H9 (cell line): ENCODE measurements at regions not wholly inside any gene's neighbourhood (a gene's known extent, or its start where the extent isn't known, plus 50 kb on each side); places are given as distances from the start of the nearest gene placed in this dataset.

Source experiments
- DNase-seq: peaks from one replicate; pipeline ENCODE4 v3.0.0-alpha.2; 2017
- H2AFZ ChIP-seq: one replicate; pipeline ENCODE4 v1.6.1; 2013; ENCODE audit warnings: mild to moderate bottlenecking, low read length, control low read depth, moderate library complexity
- H2AK5ac ChIP-seq: 2 replicates; pipeline ENCODE4 v1.6.1; 2013; ENCODE audit warnings: low read length, control low read depth, mixed read lengths; ENCODE audit not compliant: insufficient read length
- H2BK120ac ChIP-seq: one replicate; pipeline ENCODE4 v1.6.1; 2013; ENCODE audit warnings: low read depth, mild to moderate bottlenecking, low read length, control low read depth, inconsistent platforms; ENCODE audit not compliant: poor library complexity, severe bottlenecking
- H2BK12ac ChIP-seq: 2 replicates; pipeline ENCODE4 v1.6.1; 2013; ENCODE audit warnings: low read length, control low read depth, mixed read lengths, low read depth; ENCODE audit not compliant: insufficient read length
- H2BK15ac ChIP-seq: 2 replicates; pipeline ENCODE4 v1.6.1; 2013; ENCODE audit warnings: low read depth, low read length, control low read depth
- H2BK20ac ChIP-seq: one replicate; pipeline ENCODE4 v1.6.1; 2013; ENCODE audit warnings: low read depth, mild to moderate bottlenecking, low read length, control low read depth, inconsistent platforms; ENCODE audit not compliant: poor library complexity, severe bottlenecking
- H2BK5ac ChIP-seq: 2 replicates; pipeline ENCODE4 v1.6.1; 2013; ENCODE audit warnings: low read length, control low read depth, mixed read lengths; ENCODE audit not compliant: insufficient read length
- H3K14ac ChIP-seq: 2 replicates; pipeline ENCODE4 v1.6.1; 2013; ENCODE audit warnings: low read length, control low read depth; ENCODE audit not compliant: insufficient read depth
- H3K18ac ChIP-seq: 2 replicates; pipeline ENCODE4 v1.6.1; 2013; ENCODE audit warnings: low read depth, mild to moderate bottlenecking, mixed read lengths, low read length, control low read depth; ENCODE audit not compliant: insufficient read length
- H3K23ac ChIP-seq: 2 replicates; pipeline ENCODE4 v1.6.1; 2013; ENCODE audit warnings: low read length, control low read depth, mixed read lengths, low read depth; ENCODE audit not compliant: insufficient read length
- H3K23me2 ChIP-seq: 2 replicates; pipeline ENCODE4 v1.6.1; 2013; ENCODE audit warnings: low read depth, mild to moderate bottlenecking, mixed read lengths, low read length, control low read depth; ENCODE audit not compliant: insufficient read length, poor library complexity, severe bottlenecking
- H3K27ac ChIP-seq: 2 replicates; pipeline ENCODE4 v1.5.1; 2013; ENCODE audit warnings: low read length, control low read depth, mixed read lengths, low read depth; ENCODE audit not compliant: insufficient read length
- H3K27me3 ChIP-seq: 2 replicates; pipeline ENCODE4 v1.6.1; 2013; ENCODE audit warnings: low read length, control low read depth, inconsistent platforms; ENCODE audit not compliant: insufficient read depth
- H3K4ac ChIP-seq: 2 replicates; pipeline ENCODE4 v1.6.1; 2013; ENCODE audit warnings: low read depth, mild to moderate bottlenecking, control low read depth, inconsistent platforms, low read length, moderate library complexity
- H3K4me1 ChIP-seq: 2 replicates; pipeline ENCODE4 v1.6.1; 2013; ENCODE audit warnings: low read length, control low read depth, inconsistent platforms; ENCODE audit not compliant: insufficient read depth
- H3K4me2 ChIP-seq: 2 replicates; pipeline ENCODE4 v1.6.1; 2013; ENCODE audit warnings: low read length, control low read depth, mixed read lengths; ENCODE audit not compliant: insufficient read length, insufficient read depth
- H3K56ac ChIP-seq: 2 replicates; pipeline ENCODE4 v1.6.1; 2013; ENCODE audit warnings: low read depth, mild to moderate bottlenecking, mixed read lengths, low read length, control low read depth; ENCODE audit not compliant: insufficient read length
- H3K79me1 ChIP-seq: 2 replicates; pipeline ENCODE4 v1.6.1; 2013; ENCODE audit warnings: low read depth, mild to moderate bottlenecking, moderate library complexity, low read length, control low read depth, inconsistent platforms; ENCODE audit not compliant: insufficient read depth, poor library complexity, severe bottlenecking
- H3K79me2 ChIP-seq: 2 replicates; pipeline ENCODE4 v1.6.1; 2013; ENCODE audit warnings: low read length, control low read depth, inconsistent platforms; ENCODE audit not compliant: insufficient read depth
- H3K9ac ChIP-seq: 2 replicates; pipeline ENCODE4 v1.6.1; 2013; ENCODE audit warnings: low read length, control low read depth, mixed read lengths; ENCODE audit not compliant: insufficient read length; ENCODE audit errors: extremely low read depth
- H3K9me3 ChIP-seq: one replicate; pipeline ENCODE4 v1.6.1; 2013; ENCODE audit warnings: low read depth, low read length, inconsistent platforms; ENCODE audit not compliant: control insufficient read depth
- H3T11ph ChIP-seq: one replicate; pipeline ENCODE4 v1.6.1; 2013; ENCODE audit warnings: mild to moderate bottlenecking, low read length, control low read depth, inconsistent platforms
- H4K20me1 ChIP-seq: one replicate; pipeline ENCODE4 v1.6.1; 2013; ENCODE audit not compliant: control insufficient read depth, insufficient read length, insufficient read depth
- H4K5ac ChIP-seq: 2 replicates; pipeline ENCODE4 v1.6.1; 2013; ENCODE audit warnings: low read depth, mild to moderate bottlenecking, mixed read lengths, low read length, control low read depth; ENCODE audit not compliant: insufficient read length
- H4K8ac ChIP-seq: replicated peaks from 2 replicates; pipeline ENCODE4 v1.6.1; 2013; ENCODE audit warnings: low read length, control low read depth, mixed read lengths, low read depth; ENCODE audit not compliant: insufficient read length
- H4K91ac ChIP-seq: 2 replicates; pipeline ENCODE4 v1.6.1; 2013; ENCODE audit warnings: low read depth, mild to moderate bottlenecking, moderate library complexity, mixed read lengths, low read length, control low read depth; ENCODE audit not compliant: insufficient read length
- H3K27ac Mint-ChIP-seq, 3 experiments: 2 replicates in 2 of 3; 3 replicates in 1 of 3; pipeline ENCODE4 v1.8.0; 2020 to 2021; ENCODE audit warnings: mixed read lengths in 3 of 3, mild to moderate bottlenecking in 1 of 3, moderate library complexity in 1 of 3
- H3K27me3 Mint-ChIP-seq: 2 replicates; pipeline ENCODE4 v1.8.0; 2021; ENCODE audit warnings: low read depth, mild to moderate bottlenecking, moderate library complexity, mixed read lengths
- H3K36me3 Mint-ChIP-seq, 3 experiments: 2 replicates in 2 of 3; 3 replicates in 1 of 3; pipeline ENCODE4 v1.8.0; 2020 to 2021; ENCODE audit warnings: low read depth in 3 of 3, mixed read lengths in 3 of 3; ENCODE audit not compliant: insufficient read depth in 1 of 3
- H3K4me1 Mint-ChIP-seq, 2 experiments: 2 replicates each; pipeline ENCODE4 v1.8.0; 2020; ENCODE audit warnings: mixed read lengths in 2 of 2
- H3K4me3 Mint-ChIP-seq, 2 experiments: 2 replicates in 1 of 2; 3 replicates in 1 of 2; pipeline ENCODE4 v1.8.0; 2020 to 2021; ENCODE audit warnings: mild to moderate bottlenecking in 2 of 2, mixed read lengths in 2 of 2, moderate library complexity in 1 of 2
- H3K9me3 Mint-ChIP-seq, 2 experiments: 2 replicates in 1 of 2; 3 replicates in 1 of 2; pipeline ENCODE4 v1.8.0; 2020; ENCODE audit warnings: mild to moderate bottlenecking in 2 of 2, mixed read lengths in 2 of 2, moderate library complexity in 1 of 2
- CTCF ChIP-seq: fragments of 200-600 bp; sonication (generic); conservative IDR thresholded peaks from 3 replicates; pipeline ENCODE4 v1.8.0; 2021; ENCODE audit warnings: antibody characterized with exemption, mild to moderate bottlenecking
- WGBS: extraction: QIAGEN DNeasy Blood & Tissue Kit; methylation state at CpG from one replicate; pipeline ENCODE4 v1.1.7; 2013; ENCODE audit warnings: missing lambda C conversion rate, low lambda C conversion rate, mixed read lengths; ENCODE audit not compliant: insufficient read length; ENCODE audit errors: extremely low coverage; 5-methylcytosine and 5-hydroxymethylcytosine counted together

- H4K91ac ChIP-seq: no peak overlapping the region
- no peak overlapping the region for H3K4me2 ChIP-seq
- no peak overlapping the region for H2BK15ac ChIP-seq
- no peak overlapping the region for H2AFZ ChIP-seq
- H3K79me1 ChIP-seq: no peaks in the 10 kb centered on the region
- H4K8ac ChIP-seq: no peak overlapping the region
- no peak for TF ChIP-seq CTCF
- H3K9me3 ChIP-seq: peaks cover 16% of the 10 kb centered on the region
- H3T11ph ChIP-seq: no peak overlapping the region
- Mint-ChIP-seq H3K4me1 (no peaks in the 10 kb centered on the region), H3K4me3 (no peak overlapping the region), H3K36me3 (peaks cover 4 to 26% (median 16%) of the 10 kb centered on the region in 3 experiments; a peak in 6 of 7 replicates), H3K27me3 (peaks cover 19% of the 10 kb centered on the region), H3K27ac (no peak overlapping the region), H3K9me3 (peaks cover 18 to 23% of the 10 kb centered on the region in 2 experiments)
- no peak overlapping the region for H3K18ac ChIP-seq
- H3K56ac ChIP-seq: no peak overlapping the region
- H2AK5ac ChIP-seq: no peak overlapping the region
- no peak overlapping the region for H2BK5ac ChIP-seq
- no peaks in the 10 kb centered on the region for H3K27me3 ChIP-seq
- H3K4me1 ChIP-seq: no peaks in the 10 kb centered on the region
- H3K23me2 ChIP-seq: no peaks in the 10 kb centered on the region
- H3K9ac ChIP-seq: no peak overlapping the region
- no peaks in the 10 kb centered on the region for H4K20me1 ChIP-seq
- H3K23ac ChIP-seq: no peak overlapping the region
- no peak overlapping the region for H4K5ac ChIP-seq
- no peak overlapping the region for H3K4ac ChIP-seq
- no peak overlapping the region for H2BK12ac ChIP-seq
- H3K79me2 ChIP-seq: no peaks in the 10 kb centered on the region
- H2BK20ac ChIP-seq: no peak overlapping the region
- WGBS: no CpG with 5 or more reads among the region's 5 CpGs
- no peak overlapping the region for H3K27ac ChIP-seq
- H2BK120ac ChIP-seq: no peak overlapping the region
- no peak overlapping the region for H3K14ac ChIP-seq
- no peak for DNase-seq
Observed at GRCh38 chr9:87810008-87810407, 72.7 kb upstream of the SPATA31E1 start.
